SK-N-SH (cell line): ENCODE measurements at regions not wholly inside any gene's neighbourhood (a gene's known extent, or its start where the extent isn't known, plus 50 kb on each side); places are given as distances from the start of the nearest gene placed in this dataset.
"Not testable (repeated sequence)": the region's sequence is repeated elsewhere in the genome, so short reads cannot be mapped to it uniquely, and the experiment has no call there.

Source experiments
- CTCF ChIA-PET: fragments of 300-600, 350-600 bp; formaldehyde crosslinking; extraction: SDS; loops from one replicate; lab custom pipeline; 2021; lab: Yijun Ruan, JAX
- POLR2A ChIA-PET: fragments of 350-600 bp; sonication (Branson Sonifier 250); formaldehyde crosslinking; extraction: SDS; loops from one replicate; lab custom pipeline; 2020; ENCODE audit warnings: antibody characterized with exemption, inconsistent platforms; lab: Yijun Ruan, JAX
- DNase-seq: peaks from one replicate; pipeline ENCODE4 v3.0.0; 2012
- H2AFZ ChIP-seq: fragments of 200-600 bp; sonication (generic); 2 replicates; pipeline ENCODE4 v1.8.1; 2016; ENCODE audit warnings: antibody characterized with exemption, mild to moderate bottlenecking, low read depth
- H3F3A ChIP-seq: fragments of 200-600 bp; sonication (generic); replicated peaks from 2 replicates; pipeline ENCODE3; 2016; ENCODE audit warnings: antibody characterized with exemption, mild to moderate bottlenecking; ENCODE audit not compliant: insufficient read depth
- H3K27ac ChIP-seq, 2 experiments: fragments of 200-500 bp in 1 of 2; fragments of 200-600 bp in 1 of 2; sonication (Bioruptor generic) in 1 of 2; sonication (generic), shearing (Covaris generic) in 1 of 2; 2 replicates each; pipeline versions ENCODE4 v1.5.1 to v1.6.1; 2014 to 2016; ENCODE audit warnings: low read depth in 2 of 2, inconsistent platforms in 1 of 2, low read length in 1 of 2, mild to moderate bottlenecking in 1 of 2, mixed read lengths in 1 of 2
- H3K27me3 ChIP-seq: fragments of 200-600 bp; sonication (generic), shearing (Covaris generic); 2 replicates; pipeline ENCODE4 v1.6.1; 2016; ENCODE audit warnings: mixed run types; ENCODE audit not compliant: insufficient read depth
- H3K36me3 ChIP-seq, 2 experiments: fragments of 200-500 bp in 1 of 2; fragments of 200-600 bp in 1 of 2; sonication (Bioruptor generic) in 1 of 2; sonication (generic) in 1 of 2; replicated peaks in 1 of 2; 2 replicates each; pipeline versions ENCODE3 to v1.5.1; 2014 to 2016; ENCODE audit warnings: low read length in 1 of 2, mild to moderate bottlenecking in 1 of 2; ENCODE audit not compliant: insufficient read depth in 2 of 2, control insufficient read depth in 1 of 2
- H3K4me1 ChIP-seq, 2 experiments: fragments of 200-500 bp in 1 of 2; fragments of 200-600 bp in 1 of 2; sonication (Bioruptor generic) in 1 of 2; sonication (generic), shearing (Covaris generic) in 1 of 2; 2 replicates each; pipeline versions ENCODE4 v1.5.1 to v1.6.1; 2014 to 2016; ENCODE audit warnings: low read depth in 1 of 2, low read length in 1 of 2, mixed run types in 1 of 2; ENCODE audit not compliant: insufficient read depth in 2 of 2, control insufficient read depth in 1 of 2
- H3K4me2 ChIP-seq: fragments of 200-600 bp; sonication (generic), shearing (Covaris generic); 2 replicates; pipeline ENCODE4 v1.6.1; 2017; ENCODE audit warnings: mixed run types
- H3K4me3 ChIP-seq, 2 experiments: fragments of 200-500 bp in 1 of 2; fragments of 200-600 bp in 1 of 2; sonication (Bioruptor generic) in 1 of 2; sonication (generic), shearing (Covaris generic) in 1 of 2; 2 replicates each; pipeline versions ENCODE4 v1.5.1 to v1.8.1; 2014 to 2016; ENCODE audit warnings: low read depth in 2 of 2, inconsistent platforms in 1 of 2, low read length in 1 of 2, mild to moderate bottlenecking in 1 of 2, mixed read lengths in 1 of 2, moderate library complexity in 1 of 2
- H3K79me2 ChIP-seq: fragments of 200-600 bp; sonication (generic); 2 replicates; pipeline ENCODE4 v1.8.1; 2017; ENCODE audit warnings: mild to moderate bottlenecking; ENCODE audit not compliant: insufficient read depth
- H3K9ac ChIP-seq: fragments of 200-600 bp; sonication (generic); 2 replicates; pipeline ENCODE4 v1.6.1; 2017; ENCODE audit warnings: mixed run types
- H3K9me2 ChIP-seq: fragments of 200-600 bp; sonication (generic); 2 replicates; pipeline ENCODE4 v1.6.1; 2017; ENCODE audit warnings: mixed run types
- H3K9me3 ChIP-seq: fragments of 200-600 bp; sonication (generic); 2 replicates; pipeline ENCODE4 v1.6.1; 2017; ENCODE audit warnings: mixed run types, mild to moderate bottlenecking, moderate library complexity
- H4K20me1 ChIP-seq: fragments of 200-600 bp; sonication (generic); 2 replicates; pipeline ENCODE4 v1.6.1; 2017; ENCODE audit warnings: mild to moderate bottlenecking, mixed run types; ENCODE audit not compliant: insufficient read depth
- WGBS: methylation state at CpG from one replicate; pipeline ENCODE4 v1.1.6; 2017; ENCODE audit warnings: low lambda C conversion rate; 5-methylcytosine and 5-hydroxymethylcytosine counted together

DNA sequence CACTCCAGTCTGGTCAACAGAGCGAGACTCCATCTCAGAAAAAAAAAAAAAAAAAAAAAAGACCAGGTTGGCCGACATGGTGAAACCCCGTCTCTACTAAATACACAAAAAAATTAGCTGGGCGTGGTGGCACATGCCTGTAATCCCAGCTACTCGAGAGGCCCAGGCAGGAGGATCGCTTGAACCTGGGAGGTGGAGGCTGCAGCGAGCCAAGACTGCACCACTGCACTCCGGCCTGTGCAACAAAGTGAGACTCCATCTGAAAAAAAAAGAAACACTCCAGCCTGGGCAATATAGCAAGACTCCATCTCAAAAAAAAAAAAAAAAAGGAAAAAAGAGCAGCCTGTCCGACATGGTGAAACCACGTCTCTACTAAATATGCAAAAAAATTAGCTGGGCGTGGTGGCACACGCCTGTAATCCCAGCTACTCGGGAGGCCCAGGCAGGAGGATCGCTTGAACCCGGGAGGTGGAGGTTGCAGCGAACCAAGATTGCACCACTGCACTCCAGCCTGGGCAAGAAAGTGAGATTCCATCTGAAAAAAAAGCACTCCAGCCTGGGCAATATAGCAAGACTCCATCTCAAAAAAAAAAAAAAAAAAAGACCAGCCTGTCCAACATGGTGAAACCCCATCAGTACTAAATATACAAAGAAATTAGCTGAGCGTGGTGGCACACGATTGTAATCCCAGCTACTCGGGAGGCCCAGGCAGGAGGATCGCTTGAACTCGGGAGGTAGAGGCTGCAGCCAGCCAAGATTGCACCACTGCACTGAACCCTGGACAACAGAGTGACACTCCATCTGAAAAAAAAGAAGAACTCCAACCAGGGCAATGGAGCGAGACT, 343.3 kb upstream of the PLGLB2 start:
- H3K27ac ChIP-seq, H3K4me2 ChIP-seq, H3K4me1 ChIP-seq, H3K79me2 ChIP-seq, H3K9me3 ChIP-seq, POLR2A ChIA-PET, H3K36me3 ChIP-seq, H3K4me3 ChIP-seq, DNase-seq, H3F3A ChIP-seq, H3K27me3 ChIP-seq, H3K9ac ChIP-seq, H3K9me2 ChIP-seq, H4K20me1 ChIP-seq, H2AFZ ChIP-seq, CTCF ChIA-PET: not testable (repeated sequence)
- 71% methylated on average over 22 of the region's 22 CpGs for WGBS

DNA sequence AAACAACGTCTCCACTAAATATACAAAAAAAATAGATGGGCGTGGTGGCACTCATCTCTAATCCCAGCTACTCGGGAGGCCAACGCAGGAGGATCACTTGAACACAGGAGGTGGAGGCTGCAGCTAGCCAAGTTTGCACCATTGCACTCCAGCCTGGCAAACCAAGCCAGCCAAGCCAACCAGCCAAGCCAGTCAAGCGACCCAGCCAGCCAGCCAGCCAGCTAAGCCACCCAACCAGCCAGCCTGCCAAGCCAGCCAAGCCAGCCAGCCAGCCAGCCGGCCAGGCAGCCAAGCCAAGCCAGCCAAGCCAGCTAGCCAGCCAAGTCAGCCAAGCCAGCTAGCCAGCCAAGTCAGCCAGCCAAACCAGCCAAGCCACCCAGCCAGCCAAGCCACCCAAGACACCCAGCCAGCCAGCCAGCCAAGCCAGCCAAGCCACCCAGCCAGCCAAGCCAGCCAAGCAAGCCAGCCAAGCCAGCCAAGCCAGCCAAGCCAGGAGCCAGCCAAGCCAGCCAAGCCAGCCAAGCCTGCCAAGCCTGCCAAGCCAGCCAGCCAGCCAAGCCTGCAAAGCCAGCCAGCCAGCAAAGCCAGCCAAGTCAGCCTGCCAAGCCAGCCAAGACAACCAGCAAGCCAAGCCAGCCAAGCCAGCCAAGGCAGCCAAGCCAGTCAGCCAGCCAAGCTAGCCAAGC, 342.2 kb upstream of the PLGLB2 start:
- H3K27me3 ChIP-seq, H3K9me2 ChIP-seq, H2AFZ ChIP-seq, CTCF ChIA-PET, DNase-seq, H3K4me1 ChIP-seq, H4K20me1 ChIP-seq, H3K9ac ChIP-seq, POLR2A ChIA-PET, H3K4me3 ChIP-seq, H3K36me3 ChIP-seq, H3K4me2 ChIP-seq, H3K79me2 ChIP-seq, H3K9me3 ChIP-seq, H3K27ac ChIP-seq, H3F3A ChIP-seq: not testable (repeated sequence)
- WGBS: 61% methylated on average over 4 of the region's 6 CpGs

GRCh38 chr2:87406406-87407175, 341.3 kb upstream of the PLGLB2 start:
- H3K9me2 ChIP-seq, H3F3A ChIP-seq, H3K4me2 ChIP-seq, H2AFZ ChIP-seq, POLR2A ChIA-PET, H3K9me3 ChIP-seq, H3K27ac ChIP-seq, H3K4me1 ChIP-seq, H3K9ac ChIP-seq, DNase-seq, H3K4me3 ChIP-seq, H3K36me3 ChIP-seq, H4K20me1 ChIP-seq, H3K27me3 ChIP-seq, CTCF ChIA-PET, H3K79me2 ChIP-seq: not testable (repeated sequence)
- WGBS: 8% methylated on average over 2 of the region's 6 CpGs

DNA sequence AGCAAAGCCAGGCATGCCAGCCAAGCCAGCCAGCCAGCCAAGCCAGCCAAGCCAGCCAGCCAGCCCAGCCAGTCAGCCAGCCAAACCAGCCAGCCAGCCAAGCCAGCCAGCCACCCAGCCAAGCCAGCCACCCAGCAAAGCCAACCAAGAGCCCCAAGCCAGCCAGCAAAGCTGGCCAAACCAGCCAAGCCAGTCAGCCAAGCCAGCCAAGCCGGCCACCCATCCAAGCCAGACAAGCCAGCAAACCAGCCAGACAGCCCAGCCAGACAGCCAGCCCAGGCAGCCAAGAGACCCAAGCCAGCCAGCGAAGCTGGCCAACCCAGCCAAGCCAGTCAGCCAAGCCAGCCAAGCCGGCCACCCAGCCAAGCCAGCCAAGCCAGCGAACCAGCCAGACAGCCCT, 338.3 kb upstream of the PLGLB2 start:
- H3K79me2 ChIP-seq, H3K4me1 ChIP-seq, H3K9ac ChIP-seq, H3K4me2 ChIP-seq, H3K27ac ChIP-seq, H3K36me3 ChIP-seq, H2AFZ ChIP-seq, H3F3A ChIP-seq, CTCF ChIA-PET, H4K20me1 ChIP-seq, POLR2A ChIA-PET, H3K27me3 ChIP-seq, DNase-seq, H3K9me2 ChIP-seq, H3K4me3 ChIP-seq, H3K9me3 ChIP-seq: not testable (repeated sequence)
- no CpG with 5 or more reads among the region's 4 CpGs for WGBS

- H3K36me3 ChIP-seq, H3F3A ChIP-seq, H3K9me2 ChIP-seq, H3K4me3 ChIP-seq, H3K4me2 ChIP-seq, H3K27me3 ChIP-seq, CTCF ChIA-PET, H4K20me1 ChIP-seq, H3K9ac ChIP-seq, H3K4me1 ChIP-seq, DNase-seq, H3K79me2 ChIP-seq, H3K27ac ChIP-seq, H3K9me3 ChIP-seq, H2AFZ ChIP-seq, POLR2A ChIA-PET: not testable (repeated sequence)
- WGBS: 0% methylated on average over 1 of the region's 3 CpGs
These were observed 337.5 kb upstream of the PLGLB2 start for GRCh38 chr2:87410371-87410770.

- CTCF ChIA-PET, DNase-seq: not testable (repeated sequence)
- WGBS: 57% methylated on average over 2 of the region's 7 CpGs
These were observed 335.7 kb upstream of the PLGLB2 start for GRCh38 chr2:87412036-87412820.

More at GRCh38 chr2:87412036-87412820, 335.7 kb upstream of the PLGLB2 start:
- H2AFZ ChIP-seq, H3K4me1 ChIP-seq, POLR2A ChIA-PET, H3K27ac ChIP-seq, H3K79me2 ChIP-seq, H3K4me2 ChIP-seq, H3F3A ChIP-seq, H3K4me3 ChIP-seq, H3K36me3 ChIP-seq, H4K20me1 ChIP-seq, H3K9me2 ChIP-seq, H3K27me3 ChIP-seq, H3K9ac ChIP-seq, H3K9me3 ChIP-seq: not testable (repeated sequence)
